ENCODE measurements at regions not wholly inside any gene's neighbourhood (a gene's known extent, or its start where the extent isn't known, plus 50 kb on each side); places are given as distances from the start of the nearest gene placed in this dataset.
A peak's percentile ranks its signal among the peaks of the same experiment; 100 is the strongest.

DNA sequence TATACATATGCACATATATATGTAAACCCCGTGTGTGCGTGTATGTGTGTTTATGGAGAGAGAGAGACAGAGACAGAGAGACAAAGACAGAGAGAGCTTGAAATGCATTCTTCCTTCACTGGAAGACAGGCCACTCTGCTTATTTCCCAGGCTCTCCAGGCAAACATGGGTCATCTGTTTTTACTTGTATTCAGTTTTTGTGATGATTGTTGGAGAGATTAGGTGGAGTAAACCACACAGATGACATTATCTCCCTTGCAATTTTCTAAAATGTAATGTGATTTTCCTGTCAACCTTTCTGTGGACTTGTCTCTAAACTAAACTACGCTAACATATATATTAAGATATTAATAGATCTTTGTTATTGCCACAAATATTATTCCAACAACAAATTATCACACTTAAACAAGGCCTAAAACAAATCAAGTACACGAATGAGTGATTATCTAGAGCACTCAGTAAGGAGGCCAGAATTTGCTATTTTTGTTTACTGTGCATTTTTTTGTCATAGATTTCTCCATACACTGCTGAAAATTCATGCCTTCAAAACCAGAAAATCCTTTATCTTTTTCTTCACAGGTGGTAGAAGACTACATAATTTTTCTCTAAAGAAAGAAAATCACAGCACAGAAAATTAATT, 251.8 kb upstream of the SLIT2 start:
- CTCF ChIA-PET, result no interaction called here
- no peak overlapping the region for H3K4me3 ChIP-seq (ENCODE audit: low read depth, low read length)

DNA sequence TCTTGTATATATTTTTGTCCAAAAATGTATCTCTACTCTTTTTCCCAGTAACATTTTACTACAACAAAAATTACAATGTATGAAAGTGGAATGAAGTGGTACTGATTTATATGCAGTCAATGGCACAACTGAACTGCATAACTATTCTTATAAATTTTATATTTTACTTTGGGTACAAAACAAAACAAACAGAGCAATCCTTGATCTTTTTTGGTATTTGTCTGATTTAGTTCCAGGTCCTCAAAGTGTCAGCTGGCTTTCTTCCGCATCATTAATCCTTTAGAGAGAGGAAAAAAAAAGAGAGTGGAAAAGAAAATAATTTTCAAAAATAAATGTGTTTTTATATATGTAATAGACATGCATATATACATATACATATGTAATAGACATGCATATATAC, 252.4 kb upstream of the SLIT2 start:
- TF ChIP-seq, protein P1, sequence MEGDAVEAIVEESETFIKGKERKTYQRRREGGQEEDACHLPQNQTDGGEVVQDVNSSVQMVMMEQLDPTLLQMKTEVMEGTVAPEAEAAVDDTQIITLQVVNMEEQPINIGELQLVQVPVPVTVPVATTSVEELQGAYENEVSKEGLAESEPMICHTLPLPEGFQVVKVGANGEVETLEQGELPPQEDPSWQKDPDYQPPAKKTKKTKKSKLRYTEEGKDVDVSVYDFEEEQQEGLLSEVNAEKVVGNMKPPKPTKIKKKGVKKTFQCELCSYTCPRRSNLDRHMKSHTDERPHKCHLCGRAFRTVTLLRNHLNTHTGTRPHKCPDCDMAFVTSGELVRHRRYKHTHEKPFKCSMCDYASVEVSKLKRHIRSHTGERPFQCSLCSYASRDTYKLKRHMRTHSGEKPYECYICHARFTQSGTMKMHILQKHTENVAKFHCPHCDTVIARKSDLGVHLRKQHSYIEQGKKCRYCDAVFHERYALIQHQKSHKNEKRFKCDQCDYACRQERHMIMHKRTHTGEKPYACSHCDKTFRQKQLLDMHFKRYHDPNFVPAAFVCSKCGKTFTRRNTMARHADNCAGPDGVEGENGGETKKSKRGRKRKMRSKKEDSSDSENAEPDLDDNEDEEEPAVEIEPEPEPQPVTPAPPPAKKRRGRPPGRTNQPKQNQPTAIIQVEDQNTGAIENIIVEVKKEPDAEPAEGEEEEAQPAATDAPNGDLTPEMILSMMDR (IDR thresholded peaks at IDR 0.05; ENCODE audit: low read depth, low read length), result no peak
- Histone ChIP-seq H3K27ac (ENCODE audit: low read depth, low read length) (no peak overlapping the region), H3K4me3 (ENCODE audit: low read depth, low read length) (no peak overlapping the region), H3K27me3 (ENCODE audit: control insufficient read depth, insufficient read depth, low read length) (no peaks in the 10 kb centered on the region), H3K9me3 (ENCODE audit: control insufficient read depth, insufficient read depth, low read length) (peaks cover 2% of the 10 kb centered on the region; the same call in 1 of the 2 replicates)
- no peak for DNase-seq (ENCODE audit: low read depth, low spot score)
- ChIA-PET CTCF (no interaction called here), POLR2A (no interaction called here)

More for the DNA sequence above, 251.8 kb upstream of the SLIT2 start:
- Histone ChIP-seq H3K27me3 (ENCODE audit: control insufficient read depth, insufficient read depth, low read length) (no peaks in the 10 kb centered on the region), H3K27ac (ENCODE audit: low read depth, low read length) (no peak overlapping the region), H3K9me3 (ENCODE audit: control insufficient read depth, insufficient read depth, low read length) (peaks cover 2% of the 10 kb centered on the region; the same call in 1 of the 2 replicates)
- POLR2A ChIA-PET, result no interaction called here
- no peak for DNase-seq (ENCODE audit: low read depth, low spot score)
- TF ChIP-seq, protein P1 (IDR thresholded peaks at IDR 0.05; ENCODE audit: low read depth, low read length), result no peak

DNA sequence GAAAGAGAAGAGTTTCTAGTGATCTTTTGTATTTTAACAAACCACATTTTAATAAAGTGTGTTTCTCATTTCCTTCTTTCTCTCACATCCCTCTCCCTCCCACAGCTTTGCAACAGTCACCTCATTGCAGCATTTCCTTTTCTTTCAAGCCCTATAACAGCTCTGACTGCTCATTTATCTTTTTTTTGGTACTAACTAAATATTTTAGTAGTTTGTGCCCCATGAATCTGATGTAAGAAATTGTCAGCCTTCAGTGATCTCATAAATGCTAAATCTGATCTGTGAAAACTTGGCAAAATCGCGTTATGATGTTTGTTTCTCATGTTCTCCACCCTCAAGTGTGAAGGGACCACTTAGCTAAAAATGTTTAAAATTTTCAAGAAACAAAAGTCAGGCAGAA, 258.5 kb upstream of the SLIT2 start:
- DNase-seq (ENCODE audit: low read depth, low spot score), result no peak
- CTCF ChIA-PET, result no interaction called here
- Histone ChIP-seq H3K9me3 (ENCODE audit: control insufficient read depth, insufficient read depth, low read length) (no peaks in the 10 kb centered on the region), H3K4me3 (ENCODE audit: low read depth, low read length) (no peak overlapping the region), H3K27me3 (ENCODE audit: control insufficient read depth, insufficient read depth, low read length) (no peaks in the 10 kb centered on the region), H3K27ac (ENCODE audit: low read depth, low read length) (no peak overlapping the region)
- TF ChIP-seq, protein P1 (IDR thresholded peaks at IDR 0.05; ENCODE audit: low read depth, low read length), result no peak
- POLR2A ChIA-PET, result no interaction called here

DNA sequence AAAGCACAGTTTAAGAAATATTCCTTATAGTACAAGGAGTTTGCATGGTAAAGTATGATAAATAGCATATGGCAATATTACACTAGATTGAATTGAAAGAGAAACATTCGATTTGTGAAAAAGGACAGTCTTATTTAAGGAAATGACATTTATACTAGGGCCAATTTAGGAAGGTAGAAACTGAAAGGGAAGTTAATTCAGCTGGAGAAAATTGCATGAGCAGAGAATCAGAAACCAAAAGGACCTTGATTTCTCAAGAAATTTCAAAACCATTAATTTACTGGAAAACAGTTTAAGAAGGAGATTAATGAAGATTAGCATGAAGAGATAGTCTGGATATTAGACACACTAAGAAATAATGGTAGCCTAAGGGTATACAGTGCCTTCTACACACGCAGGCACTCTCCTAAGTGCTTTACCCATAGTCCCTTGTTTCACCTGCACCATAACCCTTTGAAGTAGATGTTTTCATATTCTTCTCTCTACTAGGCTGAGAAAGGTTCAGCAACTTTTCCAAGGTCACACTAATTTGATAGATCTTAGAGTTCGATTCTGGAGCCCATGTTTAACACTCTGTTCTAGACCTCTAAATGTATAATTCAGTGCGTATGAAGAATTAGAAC, 259.1 kb upstream of the SLIT2 start:
- H3K4me3 ChIP-seq (ENCODE audit: low read depth, low read length), result no peak overlapping the region
- TF ChIP-seq, protein P1 (IDR thresholded peaks at IDR 0.05; ENCODE audit: low read depth, low read length), result no peak
- H3K27me3 ChIP-seq (ENCODE audit: control insufficient read depth, insufficient read depth, low read length), result no peaks in the 10 kb centered on the region
- no peak overlapping the region for H3K27ac ChIP-seq (ENCODE audit: low read depth, low read length)
- CTCF ChIA-PET, result no interaction called here
- no peaks in the 10 kb centered on the region for H3K9me3 ChIP-seq (ENCODE audit: control insufficient read depth, insufficient read depth, low read length)
- POLR2A ChIA-PET, result no interaction called here
- DNase-seq (ENCODE audit: low read depth, low spot score), result no peak

DNA sequence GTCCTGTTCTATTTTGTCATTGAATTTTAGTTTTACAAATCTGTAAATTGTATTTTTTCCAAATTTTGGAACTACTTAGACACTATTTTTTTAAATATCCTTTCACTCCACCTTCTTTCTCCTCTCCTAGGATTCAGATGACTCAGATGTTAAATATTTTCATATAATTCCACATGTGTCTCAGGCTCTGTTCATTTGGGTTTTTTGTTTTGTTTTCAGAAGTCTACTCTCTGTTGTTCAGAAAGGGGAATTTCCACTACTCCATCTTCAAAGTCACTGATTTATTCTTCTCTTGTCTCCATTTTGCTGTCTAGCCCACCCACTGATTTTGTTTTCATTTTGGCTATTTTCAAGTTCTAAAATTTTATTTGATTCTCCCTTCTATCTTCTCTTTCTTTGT, 264.0 kb upstream of the SLIT2 start:
- H3K27me3 ChIP-seq (ENCODE audit: control insufficient read depth, insufficient read depth, low read length), result no peaks in the 10 kb centered on the region
- H3K4me3 ChIP-seq (ENCODE audit: low read depth, low read length), result no peak overlapping the region
- TF ChIP-seq, protein P1 (IDR thresholded peaks at IDR 0.05; ENCODE audit: low read depth, low read length), result no peak
- peak; percentile 26 for DNase-seq (ENCODE audit: low read depth, low spot score)
- no peak overlapping the region for H3K27ac ChIP-seq (ENCODE audit: low read depth, low read length)
- no peaks in the 10 kb centered on the region for H3K9me3 ChIP-seq (ENCODE audit: control insufficient read depth, insufficient read depth, low read length)
- ChIA-PET CTCF (no interaction called here), POLR2A (no interaction called here)
